ENCODE measurements at regions not wholly inside any gene's neighbourhood (a gene's known extent, or its start where the extent isn't known, plus 50 kb on each side); places are given as distances from the start of the nearest gene placed in this dataset.

DNA sequence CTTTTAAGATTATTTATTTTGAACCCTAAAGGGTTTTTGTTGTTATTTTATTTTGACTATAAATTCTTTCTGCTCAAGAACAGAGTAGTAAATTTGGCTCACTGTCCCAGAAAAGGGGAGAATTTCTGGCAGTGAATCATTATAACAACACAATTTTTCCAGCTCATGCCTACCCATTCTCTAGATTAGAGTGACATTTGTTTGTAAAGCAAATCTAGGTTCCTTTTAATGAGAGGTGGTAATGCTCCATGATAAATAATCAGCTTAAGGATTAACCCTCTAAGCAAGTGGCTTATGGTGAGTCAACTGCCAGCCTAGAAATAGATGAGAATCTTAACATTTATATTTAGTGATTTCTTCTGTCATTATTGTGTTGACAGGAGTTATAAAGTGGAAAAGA is 409.2 kb downstream of the NFIB start:
- Histone ChIP-seq H3K79me2 (ENCODE audit: control insufficient read depth, insufficient read depth, low read length) (no peaks in the 10 kb centered on the region), H2AFZ (ENCODE audit: low read depth, low read length) (no peak overlapping the region), H3K4me3 (replicated peaks in 1 of 3; ENCODE audit: insufficient read depth in 1 of 3, low read depth in 1 of 3, low read length in 3 of 3) (no peak overlapping the region), H3K27me3 (ENCODE audit: control insufficient read depth in 2 of 2, insufficient read depth in 2 of 2, low read length in 2 of 2) (no peaks in the 10 kb centered on the region), H3K27ac (ENCODE audit: insufficient read depth, low read depth, low read length) (no peak overlapping the region), H4K20me1 (replicated peaks; ENCODE audit: control insufficient read depth, extremely low read depth, insufficient read depth, low read length) (no peaks in the 10 kb centered on the region), H3K36me3 (ENCODE audit: control insufficient read depth in 2 of 2, extremely low read depth in 1 of 2, insufficient read depth in 2 of 2, low read length in 2 of 2) (no peaks in the 10 kb centered on the region), H3K9ac (replicated peaks; ENCODE audit: extremely low read depth, insufficient read depth, low read length) (no peak overlapping the region), H3K9me3 (replicated peaks; ENCODE audit: control insufficient read depth, insufficient read depth, low read length) (no peaks in the 10 kb centered on the region), H3K4me2 (ENCODE audit: insufficient read depth, low read length) (no peak overlapping the region), H3K9me1 (replicated peaks; ENCODE audit: control insufficient read depth, extremely low read depth, insufficient read depth, low read length) (no peaks in the 10 kb centered on the region), H3K4me1 (ENCODE audit: control insufficient read depth, extremely low read depth, insufficient read depth, low read length) (peaks cover 6% of the 10 kb centered on the region)
- POLR2A ChIA-PET = no interaction called here
- peak; percentile 44 for DNase-seq (ENCODE audit: low read depth, low spot score)
- dilution Hi-C loops (cut with MboI; ENCODE audit: extremely low pct_ligation_motif_present, low sequenced_read_pairs) = no loop called here
- FAIRE-seq = no peak
- CTCF ChIA-PET = interaction anchor here (1.0 kb wide), 1 partner anchor 9 kb away, joined by 3 read pairs; no protein-coding TSS in a partner anchor
- intact Hi-C loops (cut with micrococcal nuclease) = no loop called here
- TF ChIP-seq EZH2 (IDR thresholded peaks at IDR 0.05; ENCODE audit: borderline replicate concordance, low read depth, low read length, severe bottlenecking) (no peak), POLR2AphosphoS5 (IDR thresholded peaks at IDR 0.05; ENCODE audit: insufficient read depth, low read depth, low read length) (no peak), JUN (IDR thresholded peaks at IDR 0.05; ENCODE audit: borderline replicate concordance, insufficient read depth, insufficient read length, low read depth) (no peak), POLR2A (IDR thresholded peaks at IDR 0.05; ENCODE audit: low read depth, low read length) (no peak), GATA2 (IDR thresholded peaks at IDR 0.05; ENCODE audit: insufficient read depth, insufficient read length, low read depth, low read length) (no peak), MYC (IDR thresholded peaks at IDR 0.05; ENCODE audit: low read depth, low read length) (no peak), FOS (IDR thresholded peaks at IDR 0.05; ENCODE audit: borderline replicate concordance, insufficient read depth, low read length) (no peak)
- TF ChIP-seq, protein P1, sequence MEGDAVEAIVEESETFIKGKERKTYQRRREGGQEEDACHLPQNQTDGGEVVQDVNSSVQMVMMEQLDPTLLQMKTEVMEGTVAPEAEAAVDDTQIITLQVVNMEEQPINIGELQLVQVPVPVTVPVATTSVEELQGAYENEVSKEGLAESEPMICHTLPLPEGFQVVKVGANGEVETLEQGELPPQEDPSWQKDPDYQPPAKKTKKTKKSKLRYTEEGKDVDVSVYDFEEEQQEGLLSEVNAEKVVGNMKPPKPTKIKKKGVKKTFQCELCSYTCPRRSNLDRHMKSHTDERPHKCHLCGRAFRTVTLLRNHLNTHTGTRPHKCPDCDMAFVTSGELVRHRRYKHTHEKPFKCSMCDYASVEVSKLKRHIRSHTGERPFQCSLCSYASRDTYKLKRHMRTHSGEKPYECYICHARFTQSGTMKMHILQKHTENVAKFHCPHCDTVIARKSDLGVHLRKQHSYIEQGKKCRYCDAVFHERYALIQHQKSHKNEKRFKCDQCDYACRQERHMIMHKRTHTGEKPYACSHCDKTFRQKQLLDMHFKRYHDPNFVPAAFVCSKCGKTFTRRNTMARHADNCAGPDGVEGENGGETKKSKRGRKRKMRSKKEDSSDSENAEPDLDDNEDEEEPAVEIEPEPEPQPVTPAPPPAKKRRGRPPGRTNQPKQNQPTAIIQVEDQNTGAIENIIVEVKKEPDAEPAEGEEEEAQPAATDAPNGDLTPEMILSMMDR (IDR thresholded peaks at IDR 0.05; ENCODE audit: extremely low read depth in 1 of 2, insufficient read depth in 1 of 2, low read depth in 1 of 2, low read length in 2 of 2) = no peak
- TF ChIP-seq, protein P2, sequence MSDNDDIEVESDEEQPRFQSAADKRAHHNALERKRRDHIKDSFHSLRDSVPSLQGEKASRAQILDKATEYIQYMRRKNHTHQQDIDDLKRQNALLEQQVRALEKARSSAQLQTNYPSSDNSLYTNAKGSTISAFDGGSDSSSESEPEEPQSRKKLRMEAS (IDR thresholded peaks at IDR 0.05; ENCODE audit: insufficient read depth, insufficient read length) = no peak
- BruUV-seq (replicated peaks) = no TSS peak

Data from endothelial cell of umbilical vein (primary cell).